Gastrocnemius medialis (tissue), 4 donors: ENCODE measurements at regions not wholly inside any gene's neighbourhood (a gene's known extent, or its start where the extent isn't known, plus 50 kb on each side); places are given as distances from the start of the nearest gene placed in this dataset.

Experiments used
- ATAC-seq, 2 donors: fragments of 150-250 bp; one replicate each; pipeline ENCODE4 v1.9.1; 2016
- DNase-seq, 2 donors: peaks; one replicate each; pipeline ENCODE4 v3.0.0-alpha.2; 2019
- H3K27ac ChIP-seq, 4 donors: fragments of 200-600 bp; sonication (generic); 1 replicate in 1 of 4; 2 replicates in 3 of 4; pipeline ENCODE4 v1.5.1; 2016 to 2018; ENCODE audit warnings: mild to moderate bottlenecking in 2 of 4, moderate library complexity in 1 of 4
- H3K27me3 ChIP-seq, 3 donors: fragments of 200-600 bp; sonication (generic) in 2 of 3; 1 replicate in 1 of 3; 2 replicates in 2 of 3; pipeline versions ENCODE4 v1.5.1 to v1.6.0; 2016 to 2019; ENCODE audit warnings: mild to moderate bottlenecking in 1 of 3, moderate library complexity in 1 of 3
- H3K36me3 ChIP-seq, 2 donors: fragments of 200-600 bp; sonication (generic) in 1 of 2; one replicate each; pipeline ENCODE4 v1.5.1; 2017 to 2018
- H3K4me1 ChIP-seq, 2 donors: fragments of 200-600 bp; sonication (generic) in 1 of 2; one replicate each; pipeline ENCODE4 v1.5.1; 2016 to 2017; ENCODE audit warnings: mild to moderate bottlenecking in 2 of 2
- H3K4me3 ChIP-seq, 4 donors: fragments of 200-600 bp; sonication (generic) in 3 of 4; 1 replicate in 1 of 4; 2 replicates in 3 of 4; pipeline ENCODE4 v1.5.1; 2016 to 2019; ENCODE audit warnings: mild to moderate bottlenecking in 2 of 4
- H3K9me3 ChIP-seq, 3 donors: fragments of 200-600 bp; sonication (generic) in 2 of 3; 1 replicate in 1 of 3; 2 replicates in 2 of 3; pipeline ENCODE4 v1.5.1; 2016 to 2019
- POLR2A ChIP-seq, 2 donors: fragments of 450-650 bp; IDR thresholded peaks; one replicate each; pipeline ENCODE4 v1.6.1; 2017; ENCODE audit warnings: antibody characterized with exemption in 2 of 2, mild to moderate bottlenecking in 2 of 2, moderate library complexity in 2 of 2
- in situ Hi-C, 4 donors: fragments of 200-750 bp; cut with MboI; loops; one replicate each; pipeline versions ENCODE4 v1.15.0 to v1.8.0; 2017; ENCODE audit warnings: low sequenced_read_pairs in 4 of 4
- intact Hi-C: fragments of 100-400 bp; cut with DNase I; formaldehyde crosslinking; loops from one replicate; pipeline ENCODE4 v1.15.1; 2023; ENCODE audit warnings: low total_unique reads
- TF ChIP-seq, protein P1 (sequence below), 5 experiments: fragments of 450-650 bp in 3 of 5; fragments of 200-600 bp in 2 of 5; sonication (generic) in 2 of 5; IDR thresholded peaks in 4 of 5; conservative IDR thresholded peaks in 1 of 5; 1 replicate in 4 of 5; 2 replicates in 1 of 5; pipeline ENCODE4 v1.5.1; 2016 to 2019; ENCODE audit warnings: antibody characterized with exemption in 5 of 5, mild to moderate bottlenecking in 3 of 5, moderate library complexity in 3 of 5

DNA sequence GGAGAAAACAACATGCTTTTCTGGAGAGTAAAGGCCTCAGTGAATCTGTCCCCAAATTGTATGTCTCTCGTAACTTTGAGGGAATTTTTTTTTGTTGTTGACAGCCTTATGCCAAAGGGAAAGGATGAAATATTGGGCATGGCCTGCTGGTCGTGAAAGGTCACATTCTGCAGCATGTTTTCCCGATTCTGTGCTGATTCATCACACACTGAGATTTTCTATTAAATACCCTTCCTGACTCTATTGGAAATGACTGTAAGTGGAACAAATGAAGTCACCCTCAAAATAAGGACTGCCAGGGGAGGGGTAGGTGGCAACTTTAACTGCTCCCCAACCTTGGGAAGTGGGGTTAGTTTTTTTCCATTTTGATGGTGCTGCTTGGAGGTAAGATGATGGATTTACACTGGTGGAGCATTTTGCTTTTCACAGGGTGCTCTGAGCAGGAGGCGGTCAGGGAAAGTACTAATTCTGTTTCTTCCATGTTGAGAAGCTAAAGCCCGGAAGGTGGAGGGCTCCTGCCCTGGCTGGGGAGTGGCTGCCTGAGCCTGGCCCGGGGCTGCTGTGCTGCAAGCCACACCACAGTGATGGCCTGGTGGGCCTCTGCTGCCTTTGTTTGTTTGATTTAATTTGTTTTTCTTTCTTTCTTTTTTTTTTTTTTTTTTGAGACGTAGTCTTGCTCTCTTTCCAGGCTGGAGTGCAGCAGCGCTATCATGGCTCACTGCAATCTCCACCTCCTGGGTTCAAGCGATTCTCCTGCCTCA lies 116.8 kb upstream of the SPATA13 start:
- in situ Hi-C loops: no loop called here
- H3K9me3 ChIP-seq: no peaks in the 10 kb centered on the region
- H3K4me1 ChIP-seq: peaks cover 0 to 12% of the 10 kb centered on the region in 2 donors
- ATAC-seq (no peak), DNase-seq (no peak)
- intact Hi-C loops: loop anchor here (5.0 kb wide), 1 partner anchor 466 kb away; no protein-coding TSS in a partner anchor
- TF ChIP-seq, protein P1, sequence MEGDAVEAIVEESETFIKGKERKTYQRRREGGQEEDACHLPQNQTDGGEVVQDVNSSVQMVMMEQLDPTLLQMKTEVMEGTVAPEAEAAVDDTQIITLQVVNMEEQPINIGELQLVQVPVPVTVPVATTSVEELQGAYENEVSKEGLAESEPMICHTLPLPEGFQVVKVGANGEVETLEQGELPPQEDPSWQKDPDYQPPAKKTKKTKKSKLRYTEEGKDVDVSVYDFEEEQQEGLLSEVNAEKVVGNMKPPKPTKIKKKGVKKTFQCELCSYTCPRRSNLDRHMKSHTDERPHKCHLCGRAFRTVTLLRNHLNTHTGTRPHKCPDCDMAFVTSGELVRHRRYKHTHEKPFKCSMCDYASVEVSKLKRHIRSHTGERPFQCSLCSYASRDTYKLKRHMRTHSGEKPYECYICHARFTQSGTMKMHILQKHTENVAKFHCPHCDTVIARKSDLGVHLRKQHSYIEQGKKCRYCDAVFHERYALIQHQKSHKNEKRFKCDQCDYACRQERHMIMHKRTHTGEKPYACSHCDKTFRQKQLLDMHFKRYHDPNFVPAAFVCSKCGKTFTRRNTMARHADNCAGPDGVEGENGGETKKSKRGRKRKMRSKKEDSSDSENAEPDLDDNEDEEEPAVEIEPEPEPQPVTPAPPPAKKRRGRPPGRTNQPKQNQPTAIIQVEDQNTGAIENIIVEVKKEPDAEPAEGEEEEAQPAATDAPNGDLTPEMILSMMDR (IDR thresholded peaks at IDR 0.05 in 4 of 5, conservative IDR thresholded peaks at IDR 0.05 in 1 of 5): no peak
- no peak for TF ChIP-seq POLR2A (IDR thresholded peaks at IDR 0.05)
- peak overlapping the region in 1 of 4 donors; percentile 59 for H3K27ac ChIP-seq
- no peaks in the 10 kb centered on the region for H3K36me3 ChIP-seq
- H3K27me3 ChIP-seq: no peaks in the 10 kb centered on the region
- H3K4me3 ChIP-seq: no peak overlapping the region

DNA sequence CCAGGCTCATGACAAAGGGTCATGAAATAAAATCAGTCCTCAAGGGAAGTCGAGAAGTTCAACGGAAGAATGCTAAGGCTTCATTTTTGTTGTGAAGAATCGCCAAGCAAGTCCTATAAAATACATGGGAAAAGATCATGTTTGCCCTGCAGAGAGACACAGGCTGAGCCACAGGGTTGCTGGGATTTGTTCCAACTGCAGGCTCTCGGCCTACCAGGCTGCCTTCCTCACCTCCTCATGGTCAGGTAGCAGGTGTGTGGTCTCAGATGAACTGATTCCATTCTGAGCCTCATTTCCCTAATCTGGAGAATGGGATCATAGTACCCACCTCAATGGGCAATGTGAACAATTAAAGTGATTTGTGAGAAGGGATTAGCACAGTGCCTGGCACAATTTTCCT lies 114.9 kb upstream of the SPATA13 start:
- ATAC-seq (no peak), DNase-seq (no peak)
- Histone ChIP-seq H3K27me3 (no peaks in the 10 kb centered on the region), H3K4me3 (no peak overlapping the region), H3K27ac (no peak overlapping the region), H3K9me3 (no peaks in the 10 kb centered on the region), H3K36me3 (no peaks in the 10 kb centered on the region), H3K4me1 (peaks cover 0 to 21% of the 10 kb centered on the region in 2 donors)
- intact Hi-C loops: no loop called here
- TF ChIP-seq, protein P1 (IDR thresholded peaks at IDR 0.05 in 4 of 5, conservative IDR thresholded peaks at IDR 0.05 in 1 of 5): no peak
- TF ChIP-seq POLR2A (IDR thresholded peaks at IDR 0.05): no peak
- in situ Hi-C loops: no loop called here

DNA sequence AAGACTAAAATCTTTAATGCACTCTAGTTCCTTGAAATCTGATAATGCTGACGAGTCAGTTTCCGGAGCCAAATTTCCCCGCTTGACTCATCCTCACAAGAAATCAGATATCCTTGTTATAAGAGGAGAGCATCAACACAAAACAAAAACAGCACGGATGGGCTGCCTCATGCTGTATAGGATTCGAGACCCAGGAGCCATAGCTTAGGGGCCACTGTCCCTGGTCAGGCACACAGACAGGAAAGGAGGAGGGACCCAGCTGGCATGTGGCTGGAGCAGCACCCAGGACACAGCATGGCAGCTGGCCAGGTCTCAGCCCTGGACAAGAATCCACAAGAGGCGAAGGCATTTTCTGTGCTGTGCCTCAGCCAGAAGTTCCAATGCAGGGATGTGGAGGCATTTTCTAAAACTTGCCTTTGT lies 110.2 kb upstream of the SPATA13 start:
- no peaks in the 10 kb centered on the region for H3K27me3 ChIP-seq
- in situ Hi-C loops: loop anchor here in 1 of 4 donors (10.0 kb wide), 1 partner anchor 164 kb away; no protein-coding TSS in a partner anchor
- intact Hi-C loops: no loop called here
- H3K27ac ChIP-seq: peak overlapping the region in 1 of 4 donors; percentile 38
- H3K9me3 ChIP-seq: no peaks in the 10 kb centered on the region
- no peak overlapping the region for H3K4me3 ChIP-seq
- ATAC-seq (peak; percentile 16 to 78), DNase-seq (peak in 1 of 2 donors; percentile 36)
- peaks cover 3 to 17% of the 10 kb centered on the region in 2 donors for H3K4me1 ChIP-seq
- TF ChIP-seq POLR2A (IDR thresholded peaks at IDR 0.05): no peak
- TF ChIP-seq, protein P1 (IDR thresholded peaks at IDR 0.05 in 4 of 5, conservative IDR thresholded peaks at IDR 0.05 in 1 of 5): no peak
- H3K36me3 ChIP-seq: no peaks in the 10 kb centered on the region

DNA sequence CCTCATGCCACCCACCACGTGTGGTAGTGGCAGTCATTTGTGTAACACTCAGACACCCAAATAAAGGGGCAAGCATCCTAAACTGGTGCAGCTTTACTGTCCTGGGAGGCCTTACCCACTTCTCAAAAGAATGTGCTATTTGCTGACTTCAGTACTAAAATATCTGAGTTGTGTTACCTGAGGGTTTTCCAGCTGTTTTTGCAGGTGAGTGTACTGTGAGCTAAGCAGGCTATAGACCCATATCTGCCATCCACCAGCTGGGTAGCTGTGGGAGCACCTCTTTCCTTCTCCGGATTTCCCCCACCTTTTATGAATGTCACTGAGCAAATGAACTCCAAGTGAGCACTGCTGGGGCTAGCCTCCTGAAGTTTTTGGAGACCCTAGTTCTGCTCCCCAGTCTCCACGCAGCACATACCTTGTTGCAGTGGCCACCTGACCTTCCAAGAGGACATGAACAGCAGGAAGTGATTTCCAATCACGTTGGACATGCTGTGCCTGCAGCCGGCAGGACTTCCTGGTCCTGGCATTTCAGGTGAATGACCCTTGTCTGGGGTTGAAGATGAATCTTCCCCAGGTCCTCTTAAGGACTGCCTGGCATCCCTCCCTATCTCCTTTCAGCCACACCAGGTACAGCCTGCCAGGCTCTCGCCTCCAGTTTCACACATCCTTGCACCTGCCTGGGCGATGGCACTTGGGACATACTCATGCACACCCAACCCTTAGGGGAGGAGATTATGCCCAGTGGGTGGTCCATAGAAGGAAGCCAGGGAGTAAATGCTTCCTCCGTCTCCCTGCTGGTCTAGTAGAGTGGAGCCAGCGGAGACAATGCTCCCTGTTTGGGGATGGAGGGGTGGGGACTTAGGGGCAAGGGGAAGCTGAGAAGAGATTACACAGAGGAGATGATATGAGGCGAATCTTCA lies 109.5 kb upstream of the SPATA13 start:
- in situ Hi-C loops: loop anchor here in 1 of 4 donors (10.0 kb wide), 1 partner anchor 164 kb away; no protein-coding TSS in a partner anchor

More for the DNA sequence above, 109.5 kb upstream of the SPATA13 start:
- Histone ChIP-seq H3K4me1 (peaks cover 3 to 13% of the 10 kb centered on the region in 2 donors), H3K9me3 (no peaks in the 10 kb centered on the region), H3K36me3 (no peaks in the 10 kb centered on the region), H3K27me3 (no peaks in the 10 kb centered on the region), H3K27ac (no peak overlapping the region), H3K4me3 (no peak overlapping the region)
- intact Hi-C loops: no loop called here
- TF ChIP-seq, protein P1 (IDR thresholded peaks at IDR 0.05 in 4 of 5, conservative IDR thresholded peaks at IDR 0.05 in 1 of 5): no peak
- TF ChIP-seq POLR2A (IDR thresholded peaks at IDR 0.05): no peak
- DNase-seq: no peak
- no peak for ATAC-seq
